Endothelial cell of umbilical vein (primary cell): ENCODE measurements at regions not wholly inside any gene's neighbourhood (a gene's known extent, or its start where the extent isn't known, plus 50 kb on each side); places are given as distances from the start of the nearest gene placed in this dataset.

Source experiments
- BruUV-seq: library from RNA; stranded (reverse); fragments of 400-500 nt; replicated peaks from 2 replicates; lab custom pipeline; 2021; lab: Mats Ljungman, UMichigan
- CTCF ChIA-PET: fragments of 300-600, 350-600 bp; sonication (Branson Sonifier 250); formaldehyde crosslinking; loops from one replicate; lab custom pipeline; 2021; ENCODE audit warnings: antibody characterized with exemption, inconsistent platforms; lab: Charles Lee
- POLR2A ChIA-PET: fragments of 300-600, 350-600 bp; sonication (Branson Sonifier 250); formaldehyde crosslinking; loops from one replicate; lab custom pipeline; 2021; ENCODE audit warnings: antibody characterized with exemption, inconsistent platforms; lab: Charles Lee
- DNase-seq: peaks from one replicate; pipeline ENCODE4 v3.0.0-alpha.2; 2011; ENCODE audit warnings: low read depth, low spot score
- FAIRE-seq: peaks from 2 replicates; lab custom pipeline; 2011; peaks lifted over from hg19 to GRCh38; lab: Jason Lieb, UNC
- H2AFZ ChIP-seq: 2 replicates; pipeline ENCODE4 v1.6.0; 2012; ENCODE audit warnings: low read depth, low read length, control low read depth, inconsistent platforms
- H3K27ac ChIP-seq: 2 replicates; pipeline ENCODE4 v1.5.1; 2011; ENCODE audit warnings: low read depth, mild to moderate bottlenecking, control low read depth, low read length, moderate library complexity; ENCODE audit not compliant: insufficient read depth
- H3K27me3 ChIP-seq, 2 experiments: 2 replicates each; pipeline versions ENCODE4 v1.6.0 to v1.6.1; 2011; ENCODE audit warnings: low read length in 2 of 2, mixed read lengths in 1 of 2; ENCODE audit not compliant: control insufficient read depth in 2 of 2, insufficient read depth in 2 of 2
- H3K36me3 ChIP-seq, 2 experiments: 2 replicates in 1 of 2; 3 replicates in 1 of 2; pipeline ENCODE4 v1.5.1; 2011; ENCODE audit warnings: low read length in 2 of 2, mild to moderate bottlenecking in 1 of 2, moderate library complexity in 1 of 2; ENCODE audit not compliant: control insufficient read depth in 2 of 2, insufficient read depth in 2 of 2; ENCODE audit errors: extremely low read depth in 1 of 2
- H3K4me1 ChIP-seq: 3 replicates; pipeline ENCODE4 v1.5.1; 2011; ENCODE audit warnings: mild to moderate bottlenecking, low read length; ENCODE audit not compliant: control insufficient read depth, insufficient read depth; ENCODE audit errors: extremely low read depth
- H3K4me2 ChIP-seq: 2 replicates; pipeline ENCODE4 v1.6.1; 2011; ENCODE audit warnings: low read length, control low read depth, mixed read lengths; ENCODE audit not compliant: insufficient read depth
- H3K4me3 ChIP-seq, 3 experiments: fragments of 200-600 bp in 1 of 3; sonication (generic), shearing (Covaris generic) in 1 of 3; replicated peaks in 1 of 3; 2 replicates each; pipeline ENCODE4 v1.5.1; 2011 to 2016; ENCODE audit warnings: control low read depth in 3 of 3, low read length in 3 of 3, mild to moderate bottlenecking in 2 of 3, inconsistent platforms in 1 of 3, low read depth in 1 of 3, moderate library complexity in 1 of 3; ENCODE audit not compliant: insufficient read depth in 1 of 3
- H3K79me2 ChIP-seq: 2 replicates; pipeline ENCODE4 v1.6.0; 2012; ENCODE audit warnings: low read length, inconsistent platforms; ENCODE audit not compliant: control insufficient read depth, insufficient read depth
- H3K9ac ChIP-seq: replicated peaks from 2 replicates; pipeline ENCODE3; 2011; ENCODE audit warnings: low read length, control low read depth; ENCODE audit not compliant: insufficient read depth; ENCODE audit errors: extremely low read depth
- H3K9me1 ChIP-seq: replicated peaks from 3 replicates; pipeline ENCODE4 v1.6.0; 2011; ENCODE audit warnings: mild to moderate bottlenecking, low read length; ENCODE audit not compliant: control insufficient read depth, insufficient read depth; ENCODE audit errors: extremely low read depth
- H3K9me3 ChIP-seq: replicated peaks from 2 replicates; pipeline ENCODE4 v1.5.1; 2012; ENCODE audit warnings: low read length, inconsistent platforms; ENCODE audit not compliant: control insufficient read depth, insufficient read depth
- H4K20me1 ChIP-seq: replicated peaks from 2 replicates; pipeline ENCODE3; 2011; ENCODE audit warnings: mild to moderate bottlenecking, low read length; ENCODE audit not compliant: control insufficient read depth, insufficient read depth; ENCODE audit errors: extremely low read depth
- CTCF ChIP-seq, 2 donors: IDR thresholded peaks; 1 replicate in 1 of 2; 2 replicates in 1 of 2; pipeline ENCODE4 v1.5.1; 2011; ENCODE audit warnings: low read length in 2 of 2, mild to moderate bottlenecking in 2 of 2, moderate library complexity in 2 of 2, control low read depth in 1 of 2, inconsistent platforms in 1 of 2, low read depth in 1 of 2; ENCODE audit not compliant: insufficient read depth in 1 of 2; ENCODE audit errors: extremely low read depth in 1 of 2
- EZH2 ChIP-seq: IDR thresholded peaks from 2 replicates; pipeline ENCODE4 v1.6.1; 2012; ENCODE audit warnings: borderline replicate concordance, low read depth, mild to moderate bottlenecking, moderate library complexity, low read length, inconsistent platforms; ENCODE audit not compliant: severe bottlenecking
- FOS ChIP-seq: IDR thresholded peaks from 2 replicates; pipeline ENCODE4 v1.6.1; 2011; ENCODE audit warnings: mild to moderate bottlenecking, low read length, moderate library complexity, borderline replicate concordance; ENCODE audit not compliant: insufficient read depth
- GATA2 ChIP-seq: IDR thresholded peaks from 2 replicates; pipeline ENCODE4 v1.7.0; 2011; ENCODE audit warnings: low read depth, mild to moderate bottlenecking, moderate library complexity, mixed read lengths, low read length; ENCODE audit not compliant: insufficient read length, insufficient read depth
- JUN ChIP-seq: IDR thresholded peaks from 2 replicates; pipeline ENCODE4 v1.6.1; 2011; ENCODE audit warnings: borderline replicate concordance, low read depth; ENCODE audit not compliant: insufficient read length, insufficient read depth
- MAX ChIP-seq: IDR thresholded peaks from 2 replicates; pipeline ENCODE4 v1.6.1; 2011; ENCODE audit not compliant: insufficient read depth, insufficient read length
- MYC ChIP-seq: IDR thresholded peaks from one replicate; pipeline ENCODE4 v1.6.1; 2011; ENCODE audit warnings: mild to moderate bottlenecking, low read depth, low read length
- POLR2A ChIP-seq: IDR thresholded peaks from 2 replicates; pipeline ENCODE4 v1.6.1; 2012; ENCODE audit warnings: low read depth, mild to moderate bottlenecking, control low read depth, low read length
- POLR2AphosphoS5 ChIP-seq: IDR thresholded peaks from 2 replicates; pipeline ENCODE4 v1.6.1; 2012; ENCODE audit warnings: low read depth, mild to moderate bottlenecking, control low read depth, low read length, moderate library complexity; ENCODE audit not compliant: insufficient read depth
- dilution Hi-C: fragments of 300-500 bp; cut with MboI; formaldehyde crosslinking; loops from one replicate; pipeline ENCODE4 v1.15.0; 2019; ENCODE audit warnings: low sequenced_read_pairs; ENCODE audit not compliant: extremely low pct_ligation_motif_present
- intact Hi-C: fragments of 100-400 bp; cut with micrococcal nuclease; formaldehyde crosslinking; loops from one replicate; pipeline ENCODE4 v1.10.0; 2022

GRCh38 chr2:163259489-163259888 is 420.9 kb upstream of the KCNH7 start:
- BruUV-seq, result no TSS peak
- no peaks in the 10 kb centered on the region for H3K36me3 ChIP-seq
- no peak for FAIRE-seq
- no peaks in the 10 kb centered on the region for H3K9me1 ChIP-seq
- no peak for DNase-seq
- TF ChIP-seq JUN (no peak), CTCF (IDR thresholded peaks at IDR 0.05; ENCODE audit: extremely low read depth in 1 of 2, insufficient read depth in 1 of 2, low read depth in 1 of 2, low read length in 2 of 2) (no peak), FOS (no peak), POLR2A (no peak), GATA2 (no peak)
- H3K4me3 ChIP-seq, result no peak overlapping the region
- no peaks in the 10 kb centered on the region for H3K9me3 ChIP-seq
- H3K79me2 ChIP-seq, result no peaks in the 10 kb centered on the region
- no peak overlapping the region for H3K27ac ChIP-seq
- H4K20me1 ChIP-seq, result no peaks in the 10 kb centered on the region
- H3K27me3 ChIP-seq, result peaks cover 1 to 2% of the 10 kb centered on the region in 2 experiments
- no peaks in the 10 kb centered on the region for H3K4me1 ChIP-seq
- no peak overlapping the region for H3K4me2 ChIP-seq
- POLR2A ChIA-PET, result no interaction called here
- dilution Hi-C loops, result no loop called here
- intact Hi-C loops, result no loop called here
- CTCF ChIA-PET, result no interaction called here
- no peak overlapping the region for H2AFZ ChIP-seq
- no peak overlapping the region for H3K9ac ChIP-seq

- H3K79me2 ChIP-seq, result no peaks in the 10 kb centered on the region
- no peaks in the 10 kb centered on the region for H4K20me1 ChIP-seq
- no peak overlapping the region for H2AFZ ChIP-seq
- FAIRE-seq (no peak), DNase-seq (no peak)
- BruUV-seq, result no TSS peak
- H3K4me3 ChIP-seq, result no peak overlapping the region
- dilution Hi-C loops, result no loop called here
- no peaks in the 10 kb centered on the region for H3K9me3 ChIP-seq
- ChIA-PET POLR2A (no interaction called here), CTCF (no interaction called here)
- intact Hi-C loops, result no loop called here
- H3K27ac ChIP-seq, result no peak overlapping the region
- TF ChIP-seq MAX (no peak), MYC (no peak), JUN (no peak), GATA2 (no peak), POLR2AphosphoS5 (no peak), CTCF (IDR thresholded peaks at IDR 0.05; ENCODE audit: extremely low read depth in 1 of 2, insufficient read depth in 1 of 2, low read depth in 1 of 2, low read length in 2 of 2) (no peak), POLR2A (no peak), FOS (no peak), EZH2 (no peak)
- H3K27me3 ChIP-seq, result peaks cover 0 to 6% of the 10 kb centered on the region in 2 experiments
- H3K36me3 ChIP-seq, result no peaks in the 10 kb centered on the region
- no peak overlapping the region for H3K9ac ChIP-seq
- H3K4me2 ChIP-seq, result no peak overlapping the region
- no peaks in the 10 kb centered on the region for H3K4me1 ChIP-seq
- H3K9me1 ChIP-seq, result no peaks in the 10 kb centered on the region
These were observed 416.5 kb upstream of the KCNH7 start for GRCh38 chr2:163255086-163255485.
